NCI-H146 (cell line): ENCODE measurements at regions not wholly inside any gene's neighbourhood (a gene's known extent, or its start where the extent isn't known, plus 50 kb on each side); places are given as distances from the start of the nearest gene placed in this dataset.

Experiments used
- DNase-seq: peaks from one replicate; lab custom pipeline; 2025; lab: John Stamatoyannopoulos, UW

GRCh38 chr9:120009856-120010255 lies 570.1 kb downstream of the CDK5RAP2 start:
- DNase-seq, result no peak

GRCh38 chr9:120001536-120001935 lies 578.4 kb downstream of the CDK5RAP2 start:
- DNase-seq, result no peak

- DNase-seq, result no peak
Measured at GRCh38 chr9:119998614-119999013, 581.4 kb downstream of the CDK5RAP2 start.

- no peak for DNase-seq
Measured at GRCh38 chr9:119991797-119992196, 588.2 kb downstream of the CDK5RAP2 start.

GRCh38 chr9:119986713-119987112 lies 593.3 kb downstream of the CDK5RAP2 start:
- no peak for DNase-seq

GRCh38 chr9:119986205-119986604 lies 593.8 kb downstream of the CDK5RAP2 start:
- DNase-seq, result no peak

- DNase-seq, result no peak
Measured at GRCh38 chr9:119974026-119974425, 604.8 kb upstream of the BRINP1 start.

GRCh38 chr9:119968836-119969707 lies 599.8 kb upstream of the BRINP1 start:
- DNase-seq, result peak; percentile 8

- DNase-seq, result no peak
Measured at GRCh38 chr9:119967867-119968535, 598.8 kb upstream of the BRINP1 start.

GRCh38 chr9:119963798-119964372 lies 594.6 kb upstream of the BRINP1 start:
- no peak for DNase-seq

GRCh38 chr9:119963258-119963797 lies 594.1 kb upstream of the BRINP1 start:
- no peak for DNase-seq

- no peak for DNase-seq
Measured at GRCh38 chr9:119961774-119962424, 592.7 kb upstream of the BRINP1 start.

GRCh38 chr9:119959846-119960545 lies 590.8 kb upstream of the BRINP1 start:
- no peak for DNase-seq

- no peak for DNase-seq
Measured at GRCh38 chr9:119956111-119956510, 586.9 kb upstream of the BRINP1 start.

- no peak for DNase-seq
Measured at GRCh38 chr9:119955276-119955675, 586.0 kb upstream of the BRINP1 start.

GRCh38 chr9:119951591-119951990 lies 582.4 kb upstream of the BRINP1 start:
- DNase-seq, result no peak

GRCh38 chr9:119951090-119951489 lies 581.9 kb upstream of the BRINP1 start:
- DNase-seq, result no peak

GRCh38 chr9:119945686-119946085 lies 576.5 kb upstream of the BRINP1 start:
- no peak for DNase-seq

GRCh38 chr9:119941091-119941490 lies 571.9 kb upstream of the BRINP1 start:
- no peak for DNase-seq

- no peak for DNase-seq
Measured at GRCh38 chr9:119938871-119939270, 569.6 kb upstream of the BRINP1 start.

GRCh38 chr9:119934497-119934896 lies 565.3 kb upstream of the BRINP1 start:
- DNase-seq, result no peak

- DNase-seq, result no peak
Measured at GRCh38 chr9:119933191-119933590, 564.0 kb upstream of the BRINP1 start.
